Epithelial cell of esophagus (primary cell): ENCODE measurements at regions not wholly inside any gene's neighbourhood (a gene's known extent, or its start where the extent isn't known, plus 50 kb on each side); places are given as distances from the start of the nearest gene placed in this dataset.
A peak's percentile ranks its signal among the peaks of the same experiment; 100 is the strongest.

Experiments
- DNase-seq: peaks from one replicate; pipeline ENCODE4 v3.0.0; 2010; ENCODE audit warnings: low read depth
- H3K4me3 ChIP-seq: 2 replicates; pipeline ENCODE4 v1.5.1; 2011; ENCODE audit warnings: mild to moderate bottlenecking, low read length, control low read depth
- CTCF ChIP-seq: IDR thresholded peaks from 2 replicates; pipeline ENCODE4 v1.5.1; 2011; ENCODE audit warnings: low read depth, mild to moderate bottlenecking, low read length, control low read depth, inconsistent platforms; ENCODE audit not compliant: insufficient read depth; ENCODE audit errors: missing control alignments

GRCh38 chr12:66045506-66045905, 85.0 kb downstream of the LLPH start:
- TF ChIP-seq CTCF = no peak
- no peak overlapping the region for H3K4me3 ChIP-seq
- no peak for DNase-seq

GRCh38 chr12:66044731-66045130, 85.8 kb downstream of the LLPH start:
- no peak for TF ChIP-seq CTCF
- H3K4me3 ChIP-seq = no peak overlapping the region
- peak; percentile 75 for DNase-seq

GRCh38 chr12:66043035-66043434, 87.5 kb downstream of the LLPH start:
- no peak for DNase-seq
- no peak overlapping the region for H3K4me3 ChIP-seq

GRCh38 chr12:66041651-66042363, 88.7 kb downstream of the LLPH start:
- TF ChIP-seq CTCF = no peak
- DNase-seq = no peak
- H3K4me3 ChIP-seq = no peak overlapping the region

More at GRCh38 chr12:66043035-66043434, 87.5 kb downstream of the LLPH start:
- TF ChIP-seq CTCF = no peak

GRCh38 chr12:66036317-66036716, 94.2 kb downstream of the LLPH start:
- TF ChIP-seq CTCF = peak; percentile 9
- DNase-seq = peak; percentile 98
- H3K4me3 ChIP-seq = no peak overlapping the region

- TF ChIP-seq CTCF = peak; percentile 47
- DNase-seq = peak; percentile 68
- no peak overlapping the region for H3K4me3 ChIP-seq
Measured at GRCh38 chr12:66035288-66035966, 95.1 kb downstream of the LLPH start.

GRCh38 chr12:66033151-66033550, 97.4 kb downstream of the LLPH start:
- DNase-seq = no peak
- no peak overlapping the region for H3K4me3 ChIP-seq
- TF ChIP-seq CTCF = no peak
